ENCODE measurements at regions not wholly inside any gene's neighbourhood (a gene's known extent, or its start where the extent isn't known, plus 50 kb on each side); places are given as distances from the start of the nearest gene placed in this dataset.

DNA sequence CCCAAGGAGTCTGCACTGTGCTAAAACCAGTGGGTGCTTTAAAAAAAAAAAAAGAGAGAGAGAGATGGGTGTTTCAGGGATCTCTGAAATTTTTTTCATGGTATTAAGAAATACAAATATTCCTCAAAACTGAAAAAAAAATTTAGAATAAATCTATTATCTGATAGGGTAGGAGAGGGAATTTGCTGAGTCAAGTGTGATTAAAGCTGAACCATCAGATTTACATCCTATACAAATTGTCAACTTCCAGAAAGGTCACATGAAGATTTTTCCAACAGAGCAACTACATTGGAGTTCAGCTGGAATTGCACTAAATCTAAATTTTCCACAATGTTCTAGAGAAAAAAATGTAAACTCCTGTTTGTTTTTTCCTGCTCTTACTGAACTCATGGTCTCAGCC, 79.3 kb upstream of the DSCAM start:
- TF ChIP-seq, protein P1, sequence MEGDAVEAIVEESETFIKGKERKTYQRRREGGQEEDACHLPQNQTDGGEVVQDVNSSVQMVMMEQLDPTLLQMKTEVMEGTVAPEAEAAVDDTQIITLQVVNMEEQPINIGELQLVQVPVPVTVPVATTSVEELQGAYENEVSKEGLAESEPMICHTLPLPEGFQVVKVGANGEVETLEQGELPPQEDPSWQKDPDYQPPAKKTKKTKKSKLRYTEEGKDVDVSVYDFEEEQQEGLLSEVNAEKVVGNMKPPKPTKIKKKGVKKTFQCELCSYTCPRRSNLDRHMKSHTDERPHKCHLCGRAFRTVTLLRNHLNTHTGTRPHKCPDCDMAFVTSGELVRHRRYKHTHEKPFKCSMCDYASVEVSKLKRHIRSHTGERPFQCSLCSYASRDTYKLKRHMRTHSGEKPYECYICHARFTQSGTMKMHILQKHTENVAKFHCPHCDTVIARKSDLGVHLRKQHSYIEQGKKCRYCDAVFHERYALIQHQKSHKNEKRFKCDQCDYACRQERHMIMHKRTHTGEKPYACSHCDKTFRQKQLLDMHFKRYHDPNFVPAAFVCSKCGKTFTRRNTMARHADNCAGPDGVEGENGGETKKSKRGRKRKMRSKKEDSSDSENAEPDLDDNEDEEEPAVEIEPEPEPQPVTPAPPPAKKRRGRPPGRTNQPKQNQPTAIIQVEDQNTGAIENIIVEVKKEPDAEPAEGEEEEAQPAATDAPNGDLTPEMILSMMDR (conservative IDR thresholded peaks at IDR 0.05; ENCODE audit: low read depth, low read length): no peak
- TF ChIP-seq, protein P2, sequence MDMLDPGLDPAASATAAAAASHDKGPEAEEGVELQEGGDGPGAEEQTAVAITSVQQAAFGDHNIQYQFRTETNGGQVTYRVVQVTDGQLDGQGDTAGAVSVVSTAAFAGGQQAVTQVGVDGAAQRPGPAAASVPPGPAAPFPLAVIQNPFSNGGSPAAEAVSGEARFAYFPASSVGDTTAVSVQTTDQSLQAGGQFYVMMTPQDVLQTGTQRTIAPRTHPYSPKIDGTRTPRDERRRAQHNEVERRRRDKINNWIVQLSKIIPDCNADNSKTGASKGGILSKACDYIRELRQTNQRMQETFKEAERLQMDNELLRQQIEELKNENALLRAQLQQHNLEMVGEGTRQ (IDR thresholded peaks at IDR 0.05; ENCODE audit: low read depth, low read length): no peak
- TF ChIP-seq POLR2A (IDR thresholded peaks at IDR 0.05; ENCODE audit: low read depth, low read length) (no peak), CEBPB (IDR thresholded peaks at IDR 0.05; ENCODE audit: low read depth, low read length) (no peak), CHD1 (IDR thresholded peaks at IDR 0.05; ENCODE audit: low read depth, low read length) (no peak)
